ENCODE measurements at regions not wholly inside any gene's neighbourhood (a gene's known extent, or its start where the extent isn't known, plus 50 kb on each side); places are given as distances from the start of the nearest gene placed in this dataset.

- DNase-seq (ENCODE audit: low read depth in 2 of 2) = no peak
Observed at GRCh38 chr16:87129771-87130170, 187.4 kb downstream of the C16orf95 start.

- no peak for DNase-seq (ENCODE audit: low read depth in 2 of 2)
Observed at GRCh38 chr16:87131061-87131995, 185.9 kb downstream of the C16orf95 start.

GRCh38 chr16:87131996-87132345, 185.2 kb downstream of the C16orf95 start:
- DNase-seq (ENCODE audit: low read depth in 2 of 2) = no peak

- no peak for DNase-seq (ENCODE audit: low read depth in 2 of 2)
Observed at GRCh38 chr16:87132361-87133014, 184.7 kb downstream of the C16orf95 start.

GRCh38 chr16:87133112-87133850, 183.9 kb downstream of the C16orf95 start:
- DNase-seq (ENCODE audit: low read depth in 2 of 2) = no peak

GRCh38 chr16:87133966-87134627, 183.1 kb downstream of the C16orf95 start:
- no peak for DNase-seq (ENCODE audit: low read depth in 2 of 2)

GRCh38 chr16:87134628-87134995, 182.6 kb downstream of the C16orf95 start:
- DNase-seq (ENCODE audit: low read depth in 2 of 2) = no peak

- DNase-seq (ENCODE audit: low read depth in 2 of 2) = no peak
Observed at GRCh38 chr16:87135246-87136030, 181.8 kb downstream of the C16orf95 start.

- no peak for DNase-seq (ENCODE audit: low read depth in 2 of 2)
Observed at GRCh38 chr16:87138316-87138715, 178.9 kb downstream of the C16orf95 start.

GRCh38 chr16:87138738-87139267, 178.4 kb downstream of the C16orf95 start:
- no peak for DNase-seq (ENCODE audit: low read depth in 2 of 2)

GRCh38 chr16:87140211-87141200, 176.7 kb downstream of the C16orf95 start:
- no peak for DNase-seq (ENCODE audit: low read depth in 2 of 2)

GRCh38 chr16:87141402-87141801, 175.8 kb downstream of the C16orf95 start:
- no peak for DNase-seq (ENCODE audit: low read depth in 2 of 2)

- no peak for DNase-seq (ENCODE audit: low read depth in 2 of 2)
Observed at GRCh38 chr16:87143661-87144121, 173.5 kb downstream of the C16orf95 start.

GRCh38 chr16:87144232-87144631, 173.0 kb downstream of the C16orf95 start:
- no peak for DNase-seq (ENCODE audit: low read depth in 2 of 2)

- no peak for DNase-seq (ENCODE audit: low read depth in 2 of 2)
Observed at GRCh38 chr16:87145181-87146176, 171.7 kb downstream of the C16orf95 start.

GRCh38 chr16:87146676-87147075, 170.5 kb downstream of the C16orf95 start:
- DNase-seq (ENCODE audit: low read depth in 2 of 2) = no peak

- no peak for DNase-seq (ENCODE audit: low read depth in 2 of 2)
Observed at GRCh38 chr16:87149051-87149450, 168.1 kb downstream of the C16orf95 start.

GRCh38 chr16:87150262-87150661, 166.9 kb downstream of the C16orf95 start:
- DNase-seq (ENCODE audit: low read depth in 2 of 2) = no peak

All from stimulated activated CD4-positive, alpha-beta T cell treated with anti-CD3 and anti-CD28 coated beads, Interleukin-12 subunit alpha, Interleukin-12 subunit beta, amount 100 ng/mL, for 24 hours (primary cell).